ENCODE measurements at regions not wholly inside any gene's neighbourhood (a gene's known extent, or its start where the extent isn't known, plus 50 kb on each side); places are given as distances from the start of the nearest gene placed in this dataset.

- TF ChIP-seq CTCF (IDR thresholded peaks at IDR 0.05 in 2 of 3, conservative IDR thresholded peaks at IDR 0.05 in 1 of 3; ENCODE audit: borderline replicate concordance in 1 of 3, insufficient read depth in 1 of 3, low read depth in 2 of 3, low read length in 2 of 3) (no peak), ZFX (IDR thresholded peaks at IDR 0.05) (no peak), RAD21 (IDR thresholded peaks at IDR 0.05; ENCODE audit: low read depth) (no peak), REST (IDR thresholded peaks at IDR 0.05; ENCODE audit: low read depth) (no peak), EZH2phosphoT487 (IDR thresholded peaks at IDR 0.05; ENCODE audit: borderline replicate concordance) (no peak), EZH2 (IDR thresholded peaks at IDR 0.05) (no peak), MAX (IDR thresholded peaks at IDR 0.05) (no peak)
Observed at GRCh38 chr3:66602691-66603090, 101.9 kb upstream of the LRIG1 start.

Data from HCT116 (cell line).